Small intestine (tissue), 7 donors: ENCODE measurements at regions not wholly inside any gene's neighbourhood (a gene's known extent, or its start where the extent isn't known, plus 50 kb on each side); places are given as distances from the start of the nearest gene placed in this dataset.
A peak's percentile ranks its signal among the peaks of the same experiment; 100 is the strongest.

Source experiments
- DNase-seq, 2 donors: peaks; one replicate each; pipeline versions ENCODE4 v3.0.0 to v3.0.0-alpha.2; 2013
- FAIRE-seq: peaks from 2 replicates; lab custom pipeline; 2012; peaks lifted over from hg19 to GRCh38; lab: Jason Lieb, UNC
- H3K27ac ChIP-seq, 3 donors: one replicate each; pipeline ENCODE4 v1.5.1; 2013; ENCODE audit warnings: low read length in 2 of 3, mild to moderate bottlenecking in 2 of 3, control low read depth in 1 of 3, inconsistent platforms in 1 of 3, low read depth in 1 of 3, moderate library complexity in 1 of 3
- H3K27me3 ChIP-seq, 3 donors: one replicate each; pipeline ENCODE4 v1.6.1; 2013; ENCODE audit warnings: low read length in 3 of 3, inconsistent platforms in 1 of 3; ENCODE audit not compliant: control insufficient read depth in 3 of 3, insufficient read depth in 3 of 3
- H3K36me3 ChIP-seq, 3 donors: one replicate each; pipeline ENCODE4 v1.6.1; 2013; ENCODE audit warnings: low read length in 3 of 3, inconsistent platforms in 1 of 3, low read depth in 1 of 3, mild to moderate bottlenecking in 1 of 3, moderate library complexity in 1 of 3; ENCODE audit not compliant: control insufficient read depth in 3 of 3, insufficient read depth in 2 of 3
- H3K4me1 ChIP-seq, 3 donors: one replicate each; pipeline ENCODE4 v1.6.1; 2013; ENCODE audit warnings: low read length in 2 of 3, inconsistent platforms in 1 of 3, low read depth in 1 of 3, mild to moderate bottlenecking in 1 of 3, moderate library complexity in 1 of 3; ENCODE audit not compliant: control insufficient read depth in 3 of 3, insufficient read depth in 2 of 3
- H3K4me3 ChIP-seq, 3 donors: one replicate each; pipeline ENCODE4 v1.5.1; 2013; ENCODE audit warnings: low read length in 3 of 3, control low read depth in 1 of 3, inconsistent platforms in 1 of 3, low read depth in 1 of 3, mild to moderate bottlenecking in 1 of 3, moderate library complexity in 1 of 3
- H3K9me3 ChIP-seq, 2 donors: one replicate each; pipeline ENCODE4 v1.6.1; 2013; ENCODE audit warnings: low read depth in 1 of 2, low read length in 1 of 2; ENCODE audit not compliant: control insufficient read depth in 2 of 2, insufficient read depth in 1 of 2
- WGBS, 3 donors: extraction: QIAGEN DNeasy Blood & Tissue Kit; methylation state at CpG; one replicate each; pipeline ENCODE4 v1.1.7; 2013; 5-methylcytosine and 5-hydroxymethylcytosine counted together
- donor health status: healthy with polysubstance abuse.
- donor health status: control.
- donor health status: control.
- donor health status: Bipolar disorder and iron deficiency.
- donor health status: healthy.

DNA sequence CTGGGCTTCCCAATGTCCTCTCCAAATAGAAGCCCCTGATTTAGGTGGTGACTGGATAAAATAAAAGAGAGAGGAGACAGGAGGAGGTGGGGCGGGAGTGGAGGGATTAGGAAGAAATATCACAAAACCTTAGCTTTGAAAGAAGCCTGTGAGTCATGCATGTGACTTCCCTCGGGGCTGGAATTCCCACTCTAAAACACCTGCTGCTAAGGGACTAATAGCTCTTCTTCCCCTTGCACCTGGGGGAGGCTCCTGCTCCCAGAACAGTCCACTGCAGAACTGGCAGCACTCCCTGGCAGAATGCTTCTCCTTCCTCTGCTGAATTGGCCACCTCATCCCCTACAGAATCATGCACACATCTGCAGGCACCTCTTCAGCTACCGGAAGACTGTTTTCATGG lies 207.2 kb downstream of the ATG4C start:
- WGBS, 3 donors = 53 to 59% (median 53%) methylated on average over 3 of the region's 3 CpGs
- Histone ChIP-seq H3K4me1 (no peaks in the 10 kb centered on the region), H3K27ac (no peak overlapping the region), H3K36me3 (no peaks in the 10 kb centered on the region), H3K4me3 (no peak overlapping the region), H3K9me3 (no peaks in the 10 kb centered on the region), H3K27me3 (peaks cover 0 to 12% (median 0%) of the 10 kb centered on the region in 3 donors)
- DNase-seq = no peak
- FAIRE-seq = no peak

DNA sequence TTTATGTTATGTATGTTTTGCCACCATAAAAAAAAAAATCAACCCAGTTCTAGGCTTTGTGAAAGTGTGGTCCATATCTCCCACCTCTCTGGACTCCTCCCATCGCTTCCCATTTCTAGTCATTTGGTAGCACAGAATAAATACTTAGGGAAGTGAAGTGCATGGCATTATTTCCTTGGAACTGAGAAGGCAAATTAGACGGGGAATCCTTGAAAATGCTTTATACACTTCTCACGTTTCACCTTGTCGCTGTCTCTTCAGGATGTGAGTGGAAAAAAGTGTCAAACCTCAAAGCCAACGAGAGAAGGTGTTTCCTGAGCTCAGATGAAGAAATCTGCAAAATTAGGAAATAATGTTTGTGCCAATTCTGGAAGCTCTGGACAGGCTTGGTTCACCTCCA lies 209.9 kb downstream of the ATG4C start:
- FAIRE-seq = no peak

DNA sequence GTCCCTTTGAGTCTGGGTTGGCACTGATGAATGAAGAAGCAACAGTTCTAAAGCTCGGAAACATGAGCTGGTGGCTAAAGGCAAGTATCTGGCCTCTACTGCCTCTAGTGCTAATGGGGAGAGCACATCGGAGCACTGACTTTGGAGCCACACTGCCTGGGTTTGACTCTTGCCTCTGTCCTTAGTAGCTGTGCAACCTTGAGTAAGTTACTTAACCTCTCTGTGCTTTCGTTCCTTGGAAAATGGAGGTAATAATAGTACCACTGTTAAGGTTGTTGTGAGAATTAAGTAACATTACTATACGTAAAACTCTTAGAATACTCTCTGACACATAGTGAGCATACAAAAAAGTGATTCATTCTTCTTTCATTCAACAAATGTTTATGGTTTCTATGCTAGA lies 211.2 kb downstream of the ATG4C start:
- no peaks in the 10 kb centered on the region for H3K9me3 ChIP-seq
- no peak overlapping the region for H3K27ac ChIP-seq
- peaks cover 0 to 20% (median 0%) of the 10 kb centered on the region in 3 donors for H3K27me3 ChIP-seq
- FAIRE-seq (no peak), DNase-seq (no peak)
- no peak overlapping the region for H3K4me3 ChIP-seq
- no peaks in the 10 kb centered on the region for H3K4me1 ChIP-seq
- WGBS, 3 donors = 76 to 91% (median 79%) methylated on average over 4 of the region's 4 CpGs
- no peaks in the 10 kb centered on the region for H3K36me3 ChIP-seq

More for the DNA sequence above, 209.9 kb downstream of the ATG4C start:
- no peaks in the 10 kb centered on the region for H3K4me1 ChIP-seq
- H3K4me3 ChIP-seq = no peak overlapping the region
- 67 to 87% (median 71%) methylated on average over 5 of the region's 5 CpGs for WGBS, 3 donors
- peaks cover 0 to 12% (median 0%) of the 10 kb centered on the region in 3 donors for H3K27me3 ChIP-seq
- H3K27ac ChIP-seq = no peak overlapping the region
- no peaks in the 10 kb centered on the region for H3K36me3 ChIP-seq
- DNase-seq = no peak
- H3K9me3 ChIP-seq = no peaks in the 10 kb centered on the region

DNA sequence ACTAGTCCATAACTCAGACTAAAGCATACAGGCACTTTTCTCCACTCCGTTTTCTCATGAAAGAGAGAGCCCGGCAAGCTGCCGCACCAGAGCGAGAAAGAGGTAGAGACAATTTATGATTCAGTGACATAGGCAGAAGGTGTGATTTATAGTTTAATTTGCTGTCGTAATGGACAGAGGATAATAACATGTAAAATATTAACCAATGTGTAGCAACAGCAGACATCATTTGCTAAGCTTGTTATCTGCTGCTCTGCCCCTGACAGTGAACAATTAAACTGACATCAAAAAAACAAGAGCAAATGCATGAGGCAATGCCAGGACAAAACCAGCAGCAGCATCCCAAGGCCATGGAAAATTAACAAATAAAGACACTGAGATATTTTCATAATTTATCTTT lies 214.0 kb downstream of the ATG4C start:
- no peaks in the 10 kb centered on the region for H3K9me3 ChIP-seq
- H3K4me1 ChIP-seq = no peaks in the 10 kb centered on the region
- H3K27me3 ChIP-seq = peaks cover 0 to 30% (median 0%) of the 10 kb centered on the region in 3 donors
- WGBS, 3 donors = 18 to 55% (median 33%) methylated on average over 5 of the region's 5 CpGs
- FAIRE-seq = no peak
- peak; percentile 42 to 61 for DNase-seq
- no peaks in the 10 kb centered on the region for H3K36me3 ChIP-seq
- H3K27ac ChIP-seq = no peak overlapping the region
- H3K4me3 ChIP-seq = no peak overlapping the region

DNA sequence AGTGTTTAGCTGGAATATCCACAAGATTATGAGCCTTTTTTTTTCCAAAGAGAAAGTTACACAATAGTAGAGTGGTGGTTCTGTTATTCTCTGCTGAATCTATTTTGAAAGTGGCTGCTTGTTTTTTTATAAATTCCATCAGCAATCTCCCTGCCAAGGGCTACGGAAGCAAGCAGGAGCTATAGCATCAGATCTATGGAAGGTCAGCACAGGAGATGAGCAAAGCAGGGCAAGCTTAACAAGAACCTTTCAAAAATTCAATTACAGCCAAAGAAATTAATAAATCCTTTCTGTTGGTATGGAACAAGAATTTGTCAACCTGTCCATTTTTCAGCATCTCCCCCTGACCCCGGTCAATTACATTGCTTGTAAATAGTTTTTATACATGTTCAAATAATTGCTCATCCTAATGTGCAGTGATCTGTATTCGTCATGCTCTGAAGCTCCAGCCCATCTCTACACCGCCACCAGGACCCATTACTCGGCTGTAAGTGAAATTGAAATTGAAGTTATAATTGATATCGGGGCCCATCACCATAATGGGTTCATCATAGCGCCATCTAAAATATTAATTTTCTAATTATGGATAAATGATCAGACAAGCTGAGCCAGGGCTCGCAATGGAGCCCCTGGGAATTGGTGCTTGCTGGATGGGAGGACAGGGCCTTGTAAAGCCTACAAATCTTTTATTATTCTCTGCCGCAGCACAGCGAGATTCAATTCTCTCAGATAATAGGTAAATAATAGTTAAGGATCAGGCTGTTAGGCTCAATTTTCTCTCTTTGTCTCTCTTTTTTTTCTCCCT lies 215.1 kb downstream of the ATG4C start:
- DNase-seq (no peak), FAIRE-seq (no peak)
- no peaks in the 10 kb centered on the region for H3K4me1 ChIP-seq
- WGBS, 3 donors = 78 to 85% (median 84%) methylated on average over 10 of the region's 10 CpGs
- H3K4me3 ChIP-seq = no peak overlapping the region
- H3K27ac ChIP-seq = no peak overlapping the region
- peaks cover 0 to 36% (median 0%) of the 10 kb centered on the region in 3 donors for H3K27me3 ChIP-seq
- H3K9me3 ChIP-seq = no peaks in the 10 kb centered on the region
- no peaks in the 10 kb centered on the region for H3K36me3 ChIP-seq

DNA sequence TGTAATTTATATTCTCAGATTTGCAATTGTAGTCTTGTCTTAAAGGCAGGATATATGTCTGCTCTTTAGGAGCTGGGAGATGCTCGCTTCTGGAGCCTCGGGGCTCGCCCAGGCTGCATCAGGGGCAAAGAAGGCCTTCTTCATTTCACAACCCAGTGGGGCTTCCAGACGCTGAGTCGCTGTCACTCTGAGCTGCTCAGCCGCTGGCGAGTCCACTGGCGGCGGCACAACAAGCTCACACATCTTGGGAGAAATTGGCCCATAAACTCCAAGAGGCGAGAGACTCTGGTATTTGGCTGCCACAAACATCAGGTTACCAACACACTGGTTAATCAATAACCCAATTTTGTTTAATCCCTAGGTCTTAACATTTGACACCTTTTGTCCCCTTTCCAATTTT lies 216.6 kb downstream of the ATG4C start:
- H3K36me3 ChIP-seq = no peaks in the 10 kb centered on the region
- DNase-seq (no peak), FAIRE-seq (no peak)
- no peak overlapping the region for H3K4me3 ChIP-seq
- no peaks in the 10 kb centered on the region for H3K4me1 ChIP-seq
- WGBS, 3 donors = 48 to 65% (median 59%) methylated on average over 10 of the region's 10 CpGs
- no peaks in the 10 kb centered on the region for H3K9me3 ChIP-seq
- H3K27ac ChIP-seq = no peak overlapping the region
- peaks cover 0 to 42% (median 0%) of the 10 kb centered on the region in 3 donors for H3K27me3 ChIP-seq

DNA sequence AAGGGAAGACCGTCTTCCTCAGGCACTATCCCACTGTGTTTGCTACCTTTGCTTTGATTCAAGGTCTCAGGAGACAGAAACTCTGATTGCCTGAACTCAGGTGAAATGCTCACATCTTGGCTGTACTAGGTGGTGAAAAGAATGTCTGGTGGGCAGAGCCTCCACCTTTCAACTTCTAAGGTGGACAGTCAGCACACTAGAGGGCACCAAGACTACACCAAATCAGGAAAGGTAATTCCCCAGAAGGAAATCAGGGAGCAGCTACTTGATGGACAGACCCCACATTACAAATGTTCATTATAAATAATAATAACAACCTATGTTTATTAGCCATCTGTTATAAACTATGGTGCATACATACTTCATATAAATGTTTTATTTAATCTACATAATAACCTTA lies 220.9 kb downstream of the ATG4C start:
- H3K9me3 ChIP-seq = no peaks in the 10 kb centered on the region
- no peak for FAIRE-seq
- 65 to 80% (median 73%) methylated on average over 1 of the region's 1 CpG for WGBS, 3 donors
- DNase-seq = peak; percentile 14 to 33
- H3K36me3 ChIP-seq = no peaks in the 10 kb centered on the region
- H3K27me3 ChIP-seq = peaks cover 0 to 32% (median 0%) of the 10 kb centered on the region in 3 donors
- no peaks in the 10 kb centered on the region for H3K4me1 ChIP-seq
- H3K4me3 ChIP-seq = no peak overlapping the region
- no peak overlapping the region for H3K27ac ChIP-seq

DNA sequence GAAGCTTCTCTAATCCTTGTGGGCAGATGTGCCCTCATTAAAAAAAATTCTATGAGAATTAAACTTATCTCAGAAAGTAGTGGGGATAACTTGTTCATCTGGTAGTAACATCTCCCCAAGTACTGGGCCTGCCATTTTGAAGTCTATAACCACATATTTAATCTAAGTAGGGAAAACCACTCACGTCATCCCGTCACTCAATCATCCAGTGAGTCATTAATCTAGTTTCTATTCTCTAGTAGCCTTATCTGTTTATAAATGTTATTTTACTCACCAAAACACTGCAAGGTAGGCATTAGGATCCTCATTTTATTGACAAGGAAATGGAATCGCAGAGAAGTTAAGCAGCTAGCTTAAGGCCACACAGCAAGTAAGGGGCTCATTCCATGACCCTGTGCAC lies 221.9 kb downstream of the ATG4C start:
- 81 to 87% (median 87%) methylated on average over 3 of the region's 3 CpGs for WGBS, 3 donors
- Histone ChIP-seq H3K27ac (no peak overlapping the region), H3K27me3 (peaks cover 0 to 25% (median 0%) of the 10 kb centered on the region in 3 donors), H3K9me3 (peaks cover 0 to 2% of the 10 kb centered on the region in 2 donors), H3K36me3 (no peaks in the 10 kb centered on the region), H3K4me3 (no peak overlapping the region), H3K4me1 (no peaks in the 10 kb centered on the region)
- DNase-seq = no peak
- FAIRE-seq = no peak
